Dermis blood vessel endothelial cell (primary cell): ENCODE measurements at regions not wholly inside any gene's neighbourhood (a gene's known extent, or its start where the extent isn't known, plus 50 kb on each side); places are given as distances from the start of the nearest gene placed in this dataset.
"Not testable (repeated sequence)": the region's sequence is repeated elsewhere in the genome, so short reads cannot be mapped to it uniquely, and the experiment has no call there.

Experiments
- DNase-seq: peaks from one replicate; pipeline ENCODE4 v3.0.0; 2010

DNA sequence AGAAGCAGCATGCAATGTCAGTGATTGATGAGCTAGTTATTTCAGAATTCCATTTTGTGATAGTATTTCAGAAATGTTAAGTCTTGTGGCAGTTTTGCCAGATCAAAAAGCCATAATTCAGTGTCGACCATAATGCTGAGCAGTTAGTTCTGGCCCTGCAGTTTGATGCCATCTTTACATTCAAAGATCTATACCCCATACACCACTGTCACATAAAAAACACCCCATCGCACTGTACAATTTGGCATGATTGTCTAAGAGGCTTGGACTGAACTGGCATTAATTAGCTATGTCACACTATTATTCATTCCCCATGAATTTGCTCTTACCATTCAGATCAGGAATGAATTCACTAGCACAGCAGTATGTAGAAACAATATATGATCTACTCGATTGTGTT lies 127.7 kb upstream of the EPHA3 start:
- no peak for DNase-seq

DNA sequence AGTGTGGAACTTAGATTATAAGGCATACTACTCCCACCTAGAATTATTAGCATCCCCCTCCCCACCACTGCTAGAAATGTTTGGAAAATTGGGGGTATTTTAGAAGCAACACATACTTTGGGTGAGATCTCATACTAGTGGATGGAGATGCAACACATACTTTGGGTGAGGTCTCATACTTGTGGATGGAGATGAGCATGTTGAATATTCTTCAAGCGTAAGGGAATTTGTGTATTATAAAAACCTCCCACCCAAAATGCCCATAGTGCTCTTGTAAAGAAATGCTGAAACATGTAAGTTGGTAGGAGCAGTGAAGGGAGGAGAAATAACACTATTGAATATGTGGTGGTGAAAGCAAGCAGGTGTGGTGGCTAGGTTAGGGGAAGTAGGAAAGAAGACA lies 124.0 kb upstream of the EPHA3 start:
- DNase-seq, result no peak

DNA sequence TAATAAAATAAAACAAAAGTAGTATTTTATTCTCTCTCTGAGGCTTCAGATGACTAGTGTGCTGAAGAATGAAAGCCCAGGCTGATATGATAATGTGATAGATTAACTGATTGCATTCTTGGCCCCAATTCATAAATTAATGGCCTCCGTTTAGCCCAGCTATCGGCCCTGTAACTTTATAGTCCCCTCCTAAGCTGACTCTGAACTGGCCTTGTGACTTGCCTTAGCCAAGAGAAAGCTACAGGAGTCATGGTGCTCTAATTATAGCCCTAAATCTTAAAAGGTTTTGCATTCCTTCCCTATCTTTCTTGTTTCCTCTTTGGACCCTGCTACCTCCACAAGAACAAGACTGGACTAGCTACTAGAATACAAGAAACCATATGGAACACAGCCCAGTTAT lies 123.2 kb upstream of the EPHA3 start:
- DNase-seq, result no peak

DNA sequence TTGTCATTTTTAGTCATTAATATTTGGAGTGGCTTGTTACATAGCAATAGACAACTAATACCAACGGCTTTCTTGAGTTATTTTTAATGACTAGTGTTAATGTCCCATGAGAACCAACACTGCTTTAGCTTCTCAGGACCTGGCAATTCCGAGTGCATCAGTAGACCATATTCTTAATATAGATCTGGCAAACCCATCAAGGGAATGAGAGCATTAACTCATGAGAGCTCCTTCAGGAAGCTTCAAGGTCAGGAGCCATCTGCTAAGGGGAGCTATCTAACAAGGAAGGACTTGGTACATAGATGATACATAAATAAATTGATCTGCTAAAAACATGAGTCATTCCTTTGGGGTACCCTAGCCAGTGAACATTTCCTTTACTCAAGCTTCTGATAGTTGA lies 122.6 kb upstream of the EPHA3 start:
- no peak for DNase-seq

DNA sequence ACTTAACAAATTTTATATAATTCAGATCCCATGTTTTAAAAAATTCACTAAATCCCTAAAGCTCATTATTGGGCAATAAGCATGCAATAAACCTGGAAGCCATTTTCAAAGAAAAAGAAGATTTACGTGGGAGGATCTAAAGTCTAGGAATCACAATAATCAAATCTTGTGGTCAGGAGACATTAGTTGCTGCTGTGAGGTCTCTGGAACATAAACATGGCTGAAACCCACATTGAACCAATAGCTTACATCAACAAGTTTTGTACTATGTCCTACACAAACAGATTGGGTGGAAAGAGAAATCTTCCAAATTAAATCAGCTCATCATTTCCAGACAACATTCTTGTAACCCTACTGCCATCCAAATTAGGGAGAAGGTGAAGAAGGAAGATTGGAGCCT lies 121.9 kb upstream of the EPHA3 start:
- no peak for DNase-seq

DNA sequence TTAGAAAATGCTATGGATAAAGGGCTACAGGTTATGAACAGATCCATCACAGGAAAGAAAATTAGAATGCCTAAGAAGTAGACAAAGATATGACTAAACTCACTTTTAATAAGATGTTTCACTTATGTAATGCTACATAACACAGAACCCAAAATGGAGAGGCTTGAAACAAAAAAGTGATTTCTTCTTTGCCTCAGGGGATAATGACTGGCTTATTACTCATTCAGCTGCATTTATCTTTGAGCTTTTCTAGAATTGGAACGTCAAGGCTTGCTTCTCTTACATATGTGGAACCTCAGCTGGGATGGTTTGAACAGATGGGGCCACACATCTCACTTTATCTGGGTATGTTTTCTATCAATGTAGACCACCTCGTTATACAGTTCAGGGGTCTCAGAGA lies 120.6 kb upstream of the EPHA3 start:
- DNase-seq, result no peak

DNA sequence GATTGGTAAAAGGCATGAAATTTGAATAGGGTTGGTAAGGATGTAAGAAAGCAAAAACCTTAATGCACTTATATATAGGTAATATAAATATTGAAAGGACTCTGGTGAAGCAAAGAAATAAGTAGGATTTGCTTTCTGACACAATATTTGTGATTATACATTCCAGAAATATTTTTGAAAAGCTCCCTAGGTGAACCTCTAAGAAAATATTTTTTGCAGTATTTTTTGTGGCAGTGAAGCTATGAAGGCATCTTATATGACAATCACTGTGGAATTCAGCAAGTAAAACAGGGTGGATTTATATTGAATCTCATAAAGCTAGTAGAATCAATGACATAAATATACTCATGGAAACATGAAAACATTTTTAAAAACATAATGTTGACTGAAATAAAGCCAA lies 119.6 kb upstream of the EPHA3 start:
- no peak for DNase-seq

DNA sequence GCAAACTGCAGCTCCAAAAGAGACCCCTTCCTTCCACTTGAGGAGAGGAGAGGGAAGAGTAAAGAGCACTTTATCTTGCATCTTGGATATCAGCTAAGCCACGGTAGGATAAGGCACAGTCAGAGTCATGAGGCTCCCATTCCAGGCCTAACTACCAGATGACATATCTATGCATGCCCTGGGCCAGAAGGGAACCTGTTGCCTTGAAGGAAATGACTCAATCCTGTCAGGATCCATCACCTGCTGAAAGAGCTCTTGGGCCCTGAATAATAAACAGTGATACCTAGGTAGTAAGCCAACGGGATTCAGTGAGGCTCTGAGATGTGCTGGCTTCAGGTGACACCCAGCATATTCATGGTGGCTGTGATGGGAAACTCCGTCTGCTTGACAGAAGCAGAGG lies 118.5 kb upstream of the EPHA3 start:
- DNase-seq, result no peak

DNA sequence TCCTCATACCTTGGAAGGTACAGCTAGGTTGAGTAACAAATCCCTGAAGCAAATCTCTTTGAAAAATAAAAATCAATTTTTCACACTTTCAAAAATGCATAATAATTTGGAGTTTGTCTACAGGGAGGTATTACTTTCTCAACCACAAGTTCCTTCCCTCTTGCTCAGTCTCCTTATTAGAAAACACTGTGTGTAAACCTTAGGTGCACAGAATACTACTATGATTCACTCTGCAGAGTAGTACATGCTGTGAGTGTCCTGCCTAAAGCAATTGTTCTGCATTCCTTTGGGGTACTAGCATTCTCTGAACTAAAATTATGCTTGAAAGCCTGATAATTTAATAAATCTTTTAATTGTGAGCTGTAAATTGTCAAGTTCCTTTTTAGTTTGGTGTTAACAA lies 115.9 kb upstream of the EPHA3 start:
- DNase-seq, result no peak

DNA sequence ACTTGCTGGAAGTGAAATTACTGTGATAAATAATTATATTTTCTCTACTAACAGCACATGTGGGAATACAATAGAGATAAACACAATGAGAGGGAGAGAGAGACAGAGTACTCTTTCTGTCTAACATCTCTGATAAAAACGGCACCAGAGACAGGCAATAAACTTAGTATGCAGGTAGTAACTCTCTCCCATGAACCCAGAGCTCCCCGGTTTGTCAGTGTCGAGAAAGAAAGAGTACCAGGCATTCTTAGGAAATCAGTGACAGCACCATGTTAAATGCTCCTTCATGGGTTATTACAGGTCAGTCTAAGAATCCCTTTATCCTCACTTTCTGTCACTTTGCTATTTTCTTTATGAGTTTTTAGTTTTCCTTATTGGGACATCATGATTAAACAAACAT lies 110.7 kb upstream of the EPHA3 start:
- DNase-seq, result no peak

DNA sequence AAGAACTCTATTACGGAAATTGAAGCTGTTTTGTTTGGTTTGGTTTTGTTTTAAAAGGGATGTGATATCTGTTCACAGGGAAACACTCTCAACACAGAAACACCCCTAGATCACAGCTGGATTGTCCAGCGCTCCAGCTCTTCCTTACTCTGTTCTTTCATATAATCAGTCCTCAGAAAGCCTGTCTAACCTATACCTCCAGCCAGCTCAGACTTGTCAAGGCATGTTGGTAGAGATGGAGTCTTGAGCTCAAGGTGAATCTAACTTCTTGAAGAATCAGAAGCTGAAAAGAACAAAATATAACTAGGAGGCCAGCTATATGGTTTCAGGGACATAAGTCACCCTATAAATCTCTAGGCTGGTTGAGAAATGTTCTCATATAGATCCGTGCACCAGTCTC lies 110.2 kb upstream of the EPHA3 start:
- DNase-seq, result no peak

DNA sequence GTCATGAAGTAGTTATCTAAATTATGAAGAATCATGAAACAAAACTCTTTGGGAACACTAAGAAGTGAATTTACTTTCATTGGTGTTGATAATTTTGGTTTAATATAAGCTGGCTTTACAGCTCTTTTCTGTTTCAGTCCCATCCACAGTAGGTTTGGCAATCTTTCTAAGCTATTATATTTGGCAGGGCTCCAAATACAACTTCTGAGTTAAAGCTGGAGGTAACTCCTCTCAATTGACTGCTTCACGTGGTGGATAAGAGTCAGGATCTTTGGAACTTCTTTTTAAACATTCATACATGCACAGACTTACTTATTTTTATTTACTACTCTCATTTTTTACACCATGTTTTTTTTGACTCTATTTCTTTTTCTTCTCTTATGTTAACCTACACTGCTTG lies 106.5 kb upstream of the EPHA3 start:
- no peak for DNase-seq

DNA sequence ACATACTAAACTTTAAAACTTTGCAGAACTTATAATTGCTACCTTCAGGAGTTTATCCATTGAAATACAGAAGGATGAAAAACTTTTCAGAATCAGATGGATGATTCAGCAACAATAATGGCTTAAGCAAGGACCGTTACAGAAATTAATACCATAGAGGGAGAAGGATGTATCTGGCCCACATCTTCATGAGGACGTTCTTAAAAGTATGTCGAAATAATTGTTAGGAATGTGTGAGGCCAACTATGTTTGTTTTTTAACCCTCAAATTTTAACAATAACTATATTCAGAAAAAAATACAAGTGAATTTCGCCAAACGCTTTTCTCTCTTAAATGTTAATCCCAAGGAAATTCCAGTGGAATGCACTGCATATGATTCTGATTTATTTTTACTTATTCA lies 105.2 kb upstream of the EPHA3 start:
- no peak for DNase-seq

DNA sequence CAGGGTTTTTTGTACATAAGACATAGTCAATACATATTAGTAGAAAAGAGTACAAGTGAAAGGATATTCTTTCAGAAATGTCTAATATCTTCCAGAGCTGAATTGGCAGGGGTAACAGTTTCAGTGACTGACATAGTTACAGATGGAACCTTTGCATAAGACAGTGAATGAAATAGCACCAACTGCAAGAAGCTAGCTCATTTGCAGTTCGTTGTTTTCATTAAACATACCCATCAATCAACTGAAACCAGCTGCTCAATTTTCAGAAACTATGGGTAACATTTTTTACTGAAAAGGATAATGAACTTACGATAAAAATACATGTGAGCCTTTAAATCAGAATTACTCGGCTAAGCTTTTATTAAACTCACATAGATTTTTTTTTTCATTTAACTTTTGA lies 93.9 kb upstream of the EPHA3 start:
- no peak for DNase-seq

DNA sequence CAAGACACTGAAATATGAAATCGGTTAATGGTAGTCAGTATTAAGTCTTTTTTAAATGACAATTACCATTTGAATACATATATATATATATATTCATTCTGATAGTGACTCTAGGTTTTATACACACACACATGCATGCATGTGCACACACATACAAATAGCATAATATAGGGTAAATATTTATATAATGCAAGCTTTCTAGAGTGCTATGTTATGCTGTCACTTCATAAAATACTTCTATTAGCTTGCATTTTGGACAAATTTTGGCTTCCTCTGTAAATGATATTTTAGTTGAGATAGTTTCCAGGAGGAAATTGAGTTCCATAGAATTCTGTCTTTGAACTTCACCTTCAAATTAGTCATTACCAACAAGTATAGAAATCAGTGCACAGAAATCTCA lies 89.9 kb upstream of the EPHA3 start:
- no peak for DNase-seq

DNA sequence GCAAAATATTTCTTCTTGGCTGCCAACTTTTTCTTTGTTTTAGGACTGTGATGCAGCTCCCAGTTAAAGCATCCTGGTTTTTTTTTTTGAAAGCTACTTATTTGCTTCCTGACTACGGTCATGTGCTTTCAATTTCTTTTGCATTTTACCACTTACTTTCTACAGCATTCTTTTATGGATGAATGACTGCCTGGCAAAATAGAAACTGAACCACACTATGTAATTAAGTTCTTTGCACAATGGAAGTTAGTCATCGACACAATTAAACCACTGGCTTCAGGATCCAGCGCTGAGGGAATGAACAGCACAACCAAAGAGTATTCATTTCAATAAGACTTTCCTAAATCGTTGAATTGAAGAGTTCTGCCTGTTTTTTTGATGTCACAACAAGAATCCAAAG lies 82.2 kb upstream of the EPHA3 start:
- no peak for DNase-seq

DNA sequence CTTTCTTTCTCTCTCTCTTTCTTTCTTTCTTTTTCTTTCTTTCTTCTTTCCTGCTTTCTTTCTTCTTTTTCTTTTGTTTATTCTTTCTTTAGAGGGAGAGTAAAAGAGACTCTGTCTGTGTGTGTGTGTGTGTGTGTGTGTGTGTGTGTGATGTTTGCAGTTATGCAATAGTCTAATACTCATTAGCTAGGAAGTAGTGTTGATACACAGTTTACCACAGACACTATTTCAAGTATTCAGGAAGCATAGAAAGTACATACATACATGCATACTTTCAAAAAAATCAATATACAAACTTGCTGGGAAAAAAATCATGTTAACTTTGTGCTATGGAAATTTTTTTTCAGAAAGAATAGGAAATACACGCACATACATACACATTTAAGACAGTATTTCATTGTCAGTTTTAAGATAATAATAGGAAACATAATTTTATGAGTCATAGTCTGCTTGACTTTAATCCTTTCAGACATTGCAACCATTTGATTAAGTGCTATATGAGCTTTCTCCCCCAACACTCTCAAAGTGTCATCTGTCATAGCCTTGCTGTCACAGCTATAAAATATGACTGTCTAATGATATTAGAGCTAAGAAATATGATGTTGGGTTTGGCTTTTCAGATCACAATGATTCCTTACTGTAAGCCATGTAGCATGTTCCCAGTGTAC lies 74.9 kb upstream of the EPHA3 start:
- DNase-seq, result no peak

DNA sequence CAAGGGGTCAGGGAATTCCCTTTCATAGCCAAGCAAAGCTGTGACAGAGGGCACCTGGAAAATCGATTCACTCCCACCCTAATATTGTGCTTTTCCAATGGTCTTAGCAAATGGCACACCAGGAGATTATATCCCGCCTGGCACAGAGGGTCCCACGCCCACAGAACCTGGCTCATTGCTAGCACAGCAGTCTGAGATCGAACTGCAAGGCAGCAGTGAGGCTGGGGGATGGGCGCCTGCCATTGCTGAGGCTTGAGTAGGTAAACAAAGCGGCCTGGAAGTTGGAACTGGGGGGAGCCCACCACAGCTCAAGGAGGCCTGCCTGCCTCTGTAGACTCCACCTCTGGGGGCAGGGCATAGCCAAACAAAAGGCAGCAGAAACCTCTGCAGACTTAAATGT lies 72.7 kb upstream of the EPHA3 start:
- not testable (repeated sequence) for DNase-seq

DNA sequence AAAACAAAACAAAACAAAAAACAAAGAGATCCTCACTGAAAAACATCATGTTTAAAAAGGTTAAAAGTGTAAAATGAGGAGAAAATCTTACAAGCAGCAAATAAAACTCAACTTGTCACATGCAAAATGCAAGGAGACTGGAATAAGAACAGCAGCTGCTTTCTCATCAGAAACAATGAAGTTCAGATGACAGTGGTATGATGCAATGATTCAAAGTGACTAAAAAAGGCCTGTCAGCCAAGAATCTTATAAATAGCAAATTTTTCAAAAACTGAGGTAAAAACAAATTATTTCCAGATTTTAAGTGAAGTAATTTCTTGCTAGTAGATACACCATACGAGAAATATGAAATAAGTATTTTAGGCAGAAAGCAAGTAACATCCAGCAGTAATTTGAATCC lies 68.6 kb upstream of the EPHA3 start:
- no peak for DNase-seq

DNA sequence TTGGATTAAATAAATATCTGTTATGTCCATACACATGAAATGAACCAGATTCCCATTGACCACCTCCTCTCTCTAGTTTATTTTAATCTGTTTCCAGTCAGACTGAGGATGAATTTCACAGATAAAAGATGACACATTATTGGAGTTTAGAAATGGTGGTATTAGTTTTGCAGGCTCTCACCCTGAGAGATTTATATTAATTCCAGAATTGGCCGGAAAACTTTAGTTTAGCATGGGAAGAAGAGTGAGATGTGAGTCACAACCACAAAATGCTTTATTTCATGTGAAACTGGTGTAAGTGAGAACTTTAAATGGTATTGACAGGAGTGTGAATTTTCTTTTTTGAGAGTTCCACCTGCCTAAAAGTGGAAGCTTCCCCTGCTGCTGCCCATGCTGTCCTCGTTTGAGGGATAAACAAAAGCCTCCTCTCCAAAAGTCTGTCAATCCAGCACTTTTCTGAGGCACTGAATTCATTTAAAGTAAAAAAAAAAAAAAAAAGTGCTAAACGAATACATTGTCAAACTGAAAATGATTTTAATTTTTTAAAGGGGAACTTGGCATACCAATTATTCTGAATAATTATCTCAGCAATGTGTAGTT lies 65.1 kb upstream of the EPHA3 start:
- no peak for DNase-seq

DNA sequence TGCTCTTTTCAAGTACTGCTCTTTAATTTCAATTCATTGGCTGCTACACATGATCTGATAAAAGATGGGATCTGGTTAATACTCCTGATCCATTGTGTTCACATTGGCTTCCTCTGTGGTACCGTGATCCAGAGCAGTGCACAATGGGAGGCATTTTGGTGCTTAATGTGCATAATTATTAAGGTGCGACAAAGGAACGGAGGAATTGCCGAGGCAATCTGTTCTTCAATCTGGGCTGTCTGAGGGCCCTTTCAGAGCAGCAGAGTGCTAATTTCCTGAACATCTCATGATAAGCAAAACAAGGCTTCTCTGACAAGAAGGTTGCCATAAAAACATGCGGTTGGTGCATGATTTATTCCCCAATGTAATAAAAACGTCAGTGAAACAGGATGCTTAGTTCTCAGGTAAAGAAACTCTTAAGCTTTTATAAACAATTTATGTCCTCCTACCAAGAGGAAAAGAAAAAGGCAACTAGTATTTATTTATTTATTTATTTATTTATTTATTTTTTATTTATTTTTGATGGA lies 64.0 kb upstream of the EPHA3 start:
- no peak for DNase-seq

DNA sequence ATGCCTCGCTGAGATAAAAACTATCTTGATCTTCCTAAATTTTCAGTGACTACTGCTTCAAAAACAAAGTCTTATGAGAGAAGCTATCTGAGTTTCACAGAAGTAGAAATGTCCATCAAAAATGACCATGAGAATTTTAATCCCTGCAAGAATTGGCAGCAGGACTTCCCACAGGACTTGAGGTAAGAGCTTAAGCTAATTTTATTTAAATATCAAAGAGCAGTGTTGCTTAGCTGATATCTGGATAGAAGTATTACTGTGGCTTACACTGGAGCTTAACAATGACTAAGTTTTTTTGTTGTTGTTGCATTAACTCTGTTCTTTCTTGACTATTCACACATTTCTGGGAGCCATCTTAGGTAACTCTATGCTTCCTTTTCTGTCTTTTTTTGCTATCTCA lies 60.8 kb upstream of the EPHA3 start:
- DNase-seq, result no peak

DNA sequence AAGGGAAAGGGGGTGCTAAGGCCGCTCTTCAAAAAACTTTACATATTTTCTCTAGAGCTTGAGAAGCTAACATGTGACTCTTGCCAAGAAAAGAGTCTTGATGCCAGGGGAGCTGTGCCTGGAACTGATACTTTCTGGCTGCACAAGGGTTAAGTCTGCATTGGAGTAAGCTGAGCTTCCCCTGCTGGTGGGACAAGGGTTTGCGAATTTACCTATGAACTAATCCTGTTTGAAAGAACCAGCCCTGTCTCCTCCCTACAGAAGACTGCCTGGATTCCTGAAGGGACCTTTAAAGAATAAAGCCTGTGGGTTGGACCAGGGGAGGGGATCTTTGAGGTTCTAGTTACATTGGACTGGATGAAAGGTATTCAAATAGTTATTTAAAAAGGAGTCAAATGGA lies 58.3 kb upstream of the EPHA3 start:
- no peak for DNase-seq

DNA sequence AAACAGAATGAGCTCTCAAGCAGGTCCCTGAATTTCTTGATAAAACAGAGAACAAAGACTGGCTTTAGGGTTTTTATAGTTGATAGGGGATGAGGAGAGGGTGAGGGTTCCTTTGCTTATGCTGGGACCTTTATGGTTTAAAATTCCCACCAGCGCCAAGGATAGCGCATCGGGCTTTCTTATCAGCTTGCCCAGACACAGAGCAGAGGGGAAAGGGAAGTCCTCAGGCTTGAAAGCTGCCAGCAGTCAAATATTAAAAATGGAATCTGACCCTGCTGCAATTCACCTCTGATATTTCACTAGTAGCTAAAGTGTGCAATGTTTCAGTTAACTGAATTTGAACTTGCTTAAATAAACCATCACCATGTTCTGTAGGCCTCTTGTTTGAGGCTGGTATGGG lies 55.0 kb upstream of the EPHA3 start:
- DNase-seq, result no peak

DNA sequence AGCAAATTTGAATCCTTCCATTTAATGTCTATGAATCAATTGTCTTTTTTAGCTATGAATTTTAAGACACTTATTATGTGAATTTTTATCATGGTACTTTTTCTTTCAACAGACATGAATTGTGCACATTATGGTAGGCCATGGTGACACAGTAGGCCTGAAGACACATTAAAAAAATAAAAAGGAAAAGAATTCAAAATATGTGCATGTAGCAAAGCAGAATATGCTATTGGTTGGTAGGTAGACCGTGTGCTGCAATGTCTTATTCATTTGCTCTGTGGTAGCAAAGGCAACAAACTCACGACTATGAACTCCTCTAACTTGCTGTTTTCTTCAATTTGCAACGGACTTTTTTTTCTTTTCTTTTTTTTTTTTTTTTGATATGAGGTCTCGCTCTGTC lies 50.0 kb upstream of the EPHA3 start:
- no peak for DNase-seq
